ENCODE measurements at regions not wholly inside any gene's neighbourhood (a gene's known extent, or its start where the extent isn't known, plus 50 kb on each side); places are given as distances from the start of the nearest gene placed in this dataset.
A peak's percentile ranks its signal among the peaks of the same experiment; 100 is the strongest.

DNA sequence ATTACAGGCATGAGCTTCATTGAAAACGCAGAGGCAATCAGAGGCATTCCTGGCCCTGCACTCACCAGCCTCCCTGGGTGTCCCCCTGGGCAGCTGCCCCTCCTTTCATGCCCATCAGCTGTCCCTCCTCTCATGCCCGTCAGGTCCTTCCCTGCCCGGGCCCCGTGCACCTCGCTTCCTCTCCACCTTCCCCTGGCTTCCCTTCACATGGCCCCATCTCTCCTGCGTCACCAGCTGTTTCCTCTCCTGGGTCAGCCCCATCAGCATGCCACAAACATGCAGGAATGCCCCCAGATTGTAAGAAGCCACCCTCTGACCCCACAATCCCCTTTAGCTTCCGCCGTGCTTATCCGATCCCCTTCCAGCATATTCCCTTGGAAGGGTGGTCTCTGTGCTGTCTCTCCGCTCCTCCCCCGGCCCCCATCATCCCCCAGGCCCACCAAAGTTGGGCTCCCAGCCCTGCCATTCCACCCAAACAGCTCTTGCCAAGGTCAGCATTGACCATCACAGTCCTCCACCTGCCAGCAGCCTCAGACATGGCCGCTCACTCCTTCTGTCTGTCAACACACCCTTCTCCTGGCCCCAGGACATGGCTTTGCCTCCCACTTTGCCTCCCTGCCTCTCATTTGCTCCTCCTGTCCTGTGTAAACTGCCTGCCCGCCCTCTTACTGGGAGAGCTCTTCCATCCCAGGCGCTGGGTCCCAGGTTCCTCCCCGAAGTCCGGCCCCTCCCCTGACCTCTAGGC lies 98.6 kb upstream of the IER5L start:
- DNase-seq, result peak in 3 of 5 donors; percentile 5 to 13 (median 13)
- Histone ChIP-seq H3K27me3 (no peaks in the 10 kb centered on the region), H3K4me1 (peaks cover 0 to 9% (median under 1%) of the 10 kb centered on the region in 12 donors), H3K27ac (no peak overlapping the region), H3K36me3 (no peaks in the 10 kb centered on the region), H3K4me3 (no peak overlapping the region), H3K9me3 (no peaks in the 10 kb centered on the region)
- no peak for ATAC-seq
- WGBS, 4 donors, result 85 to 88% (median 87%) methylated on average over 16 of the region's 16 CpGs
- intact Hi-C loops (cut with DNase I), result no loop called here
- TF ChIP-seq, protein P1, sequence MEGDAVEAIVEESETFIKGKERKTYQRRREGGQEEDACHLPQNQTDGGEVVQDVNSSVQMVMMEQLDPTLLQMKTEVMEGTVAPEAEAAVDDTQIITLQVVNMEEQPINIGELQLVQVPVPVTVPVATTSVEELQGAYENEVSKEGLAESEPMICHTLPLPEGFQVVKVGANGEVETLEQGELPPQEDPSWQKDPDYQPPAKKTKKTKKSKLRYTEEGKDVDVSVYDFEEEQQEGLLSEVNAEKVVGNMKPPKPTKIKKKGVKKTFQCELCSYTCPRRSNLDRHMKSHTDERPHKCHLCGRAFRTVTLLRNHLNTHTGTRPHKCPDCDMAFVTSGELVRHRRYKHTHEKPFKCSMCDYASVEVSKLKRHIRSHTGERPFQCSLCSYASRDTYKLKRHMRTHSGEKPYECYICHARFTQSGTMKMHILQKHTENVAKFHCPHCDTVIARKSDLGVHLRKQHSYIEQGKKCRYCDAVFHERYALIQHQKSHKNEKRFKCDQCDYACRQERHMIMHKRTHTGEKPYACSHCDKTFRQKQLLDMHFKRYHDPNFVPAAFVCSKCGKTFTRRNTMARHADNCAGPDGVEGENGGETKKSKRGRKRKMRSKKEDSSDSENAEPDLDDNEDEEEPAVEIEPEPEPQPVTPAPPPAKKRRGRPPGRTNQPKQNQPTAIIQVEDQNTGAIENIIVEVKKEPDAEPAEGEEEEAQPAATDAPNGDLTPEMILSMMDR (IDR thresholded peaks at IDR 0.05), result no peak
- TF ChIP-seq POLR2A (IDR thresholded peaks at IDR 0.05), result no peak

GRCh38 chr9:129275626-129276247 lies 97.7 kb upstream of the IER5L start:
- H3K27me3 ChIP-seq, result no peaks in the 10 kb centered on the region
- no peak overlapping the region for H3K27ac ChIP-seq
- H3K4me1 ChIP-seq, result peaks cover 0 to 17% (median 0%) of the 10 kb centered on the region in 12 donors
- TF ChIP-seq POLR2A (IDR thresholded peaks at IDR 0.05), result no peak
- TF ChIP-seq, protein P1 (IDR thresholded peaks at IDR 0.05), result no peak
- H3K36me3 ChIP-seq, result no peaks in the 10 kb centered on the region
- 60 to 64% (median 61%) methylated on average over 10 of the region's 10 CpGs for WGBS, 4 donors
- H3K4me3 ChIP-seq, result no peak overlapping the region
- H3K9me3 ChIP-seq, result no peaks in the 10 kb centered on the region
- ATAC-seq (no peak), DNase-seq (peak in 2 of 5 donors; percentile 3 to 7)
- intact Hi-C loops (cut with DNase I), result no loop called here

GRCh38 chr9:129273941-129274684 lies 96.1 kb upstream of the IER5L start:
- ATAC-seq, result no peak
- peak in 3 of 5 donors; percentile 3 to 4 (median 3) for DNase-seq
- Histone ChIP-seq H3K27ac (no peak overlapping the region), H3K36me3 (no peaks in the 10 kb centered on the region), H3K27me3 (no peaks in the 10 kb centered on the region), H3K4me3 (no peak overlapping the region), H3K9me3 (no peaks in the 10 kb centered on the region), H3K4me1 (peaks cover 0 to 22% (median 0%) of the 10 kb centered on the region in 12 donors)
- TF ChIP-seq, protein P1 (IDR thresholded peaks at IDR 0.05), result no peak
- no peak for TF ChIP-seq POLR2A (IDR thresholded peaks at IDR 0.05)
- intact Hi-C loops (cut with DNase I), result no loop called here
- 86 to 90% (median 89%) methylated on average over 19 of the region's 19 CpGs for WGBS, 4 donors

All from heart left ventricle (tissue), 16 donors.